T-helper 2 cell (primary cell): ENCODE measurements at regions not wholly inside any gene's neighbourhood (a gene's known extent, or its start where the extent isn't known, plus 50 kb on each side); places are given as distances from the start of the nearest gene placed in this dataset.
"Not testable (repeated sequence)": the region's sequence is repeated elsewhere in the genome, so short reads cannot be mapped to it uniquely, and the experiment has no call there.

Experiments
- DNase-seq, 5 experiments: peaks; one replicate each; pipeline versions ENCODE4 v3.0.0 to v3.0.0-alpha.2; 2012 to 2022

- DNase-seq, result not testable (repeated sequence)
These were observed 55.6 kb upstream of the NBPF26 start for GRCh38 chr1:120668187-120668586.
